ENCODE measurements at regions not wholly inside any gene's neighbourhood (a gene's known extent, or its start where the extent isn't known, plus 50 kb on each side); places are given as distances from the start of the nearest gene placed in this dataset.

DNA sequence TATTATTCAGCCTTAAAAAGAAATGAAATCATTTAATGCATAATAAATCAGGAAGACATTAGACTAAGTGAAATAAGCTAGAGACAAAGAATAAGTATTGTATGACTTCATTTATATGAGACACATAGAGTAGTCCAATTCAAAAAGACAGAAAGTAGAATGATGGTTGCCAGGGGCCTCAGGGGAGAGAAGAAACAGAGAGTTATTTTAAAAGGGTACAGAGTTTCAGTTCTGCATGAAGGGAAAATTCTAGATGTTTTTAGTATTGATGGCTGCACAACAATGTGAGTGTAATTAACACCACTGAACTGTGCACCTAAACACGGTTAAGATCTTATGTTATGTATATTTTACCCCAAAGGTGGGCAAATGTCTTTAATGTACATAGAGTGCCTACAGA is 1407.9 kb upstream of the MAP3K7 start:
- DNase-seq (ENCODE audit: low read depth) = no peak
- no peak for TF ChIP-seq MYC (IDR thresholded peaks at IDR 0.05; ENCODE audit: low read depth, low read length)
- TF ChIP-seq CTCF (IDR thresholded peaks at IDR 0.05; ENCODE audit: low read depth, low read length) = no peak
- H3K4me3 ChIP-seq (ENCODE audit: low read depth, low read length) = no peak overlapping the region

DNA sequence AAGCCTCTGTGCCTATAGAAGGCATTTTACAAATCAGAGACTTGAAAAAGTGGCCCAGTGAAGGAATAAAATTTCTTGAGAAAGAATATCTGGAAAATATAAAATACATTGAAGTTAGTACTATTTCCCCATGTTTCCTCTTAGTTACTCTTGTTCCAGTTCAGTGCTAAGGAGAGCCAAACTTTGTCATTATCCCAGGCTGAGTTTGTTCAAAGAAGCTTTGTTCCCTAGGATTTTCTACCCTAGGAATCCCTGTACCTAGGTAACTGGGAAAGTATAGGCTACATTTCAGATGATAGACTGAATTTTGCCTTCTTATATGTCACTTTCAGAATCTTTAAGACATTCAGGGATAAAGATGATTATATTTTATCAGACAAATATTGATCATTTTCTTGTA is 1395.7 kb upstream of the MAP3K7 start:
- TF ChIP-seq MAX (IDR thresholded peaks at IDR 0.05; ENCODE audit: low read depth, low read length) (no peak), MYC (IDR thresholded peaks at IDR 0.05; ENCODE audit: low read depth, low read length) (no peak), CTCF (IDR thresholded peaks at IDR 0.05; ENCODE audit: low read depth, low read length) (no peak), POLR2A (IDR thresholded peaks at IDR 0.05; ENCODE audit: extremely low read depth, insufficient read length) (no peak)
- no peak overlapping the region for H3K4me3 ChIP-seq (ENCODE audit: low read depth, low read length)
- no peak for DNase-seq (ENCODE audit: low read depth)

GRCh38 chr6:91976797-91977196 is 1389.9 kb upstream of the MAP3K7 start:
- no peak for TF ChIP-seq POLR2A (IDR thresholded peaks at IDR 0.05; ENCODE audit: extremely low read depth, insufficient read length)
- no peak for TF ChIP-seq CTCF (IDR thresholded peaks at IDR 0.05; ENCODE audit: low read depth, low read length)
- no peak for TF ChIP-seq MYC (IDR thresholded peaks at IDR 0.05; ENCODE audit: low read depth, low read length)
- no peak for TF ChIP-seq MAX (IDR thresholded peaks at IDR 0.05; ENCODE audit: low read depth, low read length)
- DNase-seq (ENCODE audit: low read depth) = no peak

GRCh38 chr6:91970700-91971099 is 1383.8 kb upstream of the MAP3K7 start:
- no peak for TF ChIP-seq MYC (IDR thresholded peaks at IDR 0.05; ENCODE audit: low read depth, low read length)
- TF ChIP-seq MAX (IDR thresholded peaks at IDR 0.05; ENCODE audit: low read depth, low read length) = no peak
- no peak for TF ChIP-seq POLR2A (IDR thresholded peaks at IDR 0.05; ENCODE audit: extremely low read depth, insufficient read length)
- TF ChIP-seq CTCF (IDR thresholded peaks at IDR 0.05; ENCODE audit: low read depth, low read length) = no peak
- no peak overlapping the region for H3K4me3 ChIP-seq (ENCODE audit: low read depth, low read length)
- DNase-seq (ENCODE audit: low read depth) = no peak

More at GRCh38 chr6:91976797-91977196, 1389.9 kb upstream of the MAP3K7 start:
- H3K4me3 ChIP-seq (ENCODE audit: low read depth, low read length) = no peak overlapping the region

DNA sequence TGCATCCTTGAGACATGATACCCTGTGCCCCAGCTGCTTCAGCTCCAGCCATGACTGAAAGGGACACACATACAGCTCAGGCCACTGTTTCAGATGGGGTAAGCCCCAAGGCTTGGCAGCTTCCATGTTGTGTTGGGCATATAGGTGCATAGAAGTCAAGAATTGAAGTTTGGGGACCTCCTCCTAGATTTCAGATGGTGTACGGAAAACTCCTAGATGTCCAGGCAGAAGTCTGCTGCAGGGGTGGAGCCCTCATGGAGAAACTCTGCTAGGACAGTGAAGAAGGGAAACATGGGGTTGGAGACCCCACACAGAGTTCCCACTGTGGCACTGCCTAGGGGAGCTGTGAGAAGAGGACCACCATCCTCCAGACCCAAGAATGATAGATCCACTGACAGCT is 1379.0 kb upstream of the MAP3K7 start:
- TF ChIP-seq POLR2A (IDR thresholded peaks at IDR 0.05; ENCODE audit: extremely low read depth, insufficient read length) (no peak), MYC (IDR thresholded peaks at IDR 0.05; ENCODE audit: low read depth, low read length) (no peak), MAX (IDR thresholded peaks at IDR 0.05; ENCODE audit: low read depth, low read length) (no peak), CTCF (IDR thresholded peaks at IDR 0.05; ENCODE audit: low read depth, low read length) (no peak)
- H3K4me3 ChIP-seq (ENCODE audit: low read depth, low read length) = no peak overlapping the region
- DNase-seq (ENCODE audit: low read depth) = no peak

GRCh38 chr6:91961671-91962070 is 1374.8 kb upstream of the MAP3K7 start:
- DNase-seq (ENCODE audit: low read depth) = no peak
- TF ChIP-seq MYC (IDR thresholded peaks at IDR 0.05; ENCODE audit: low read depth, low read length) (no peak), POLR2A (IDR thresholded peaks at IDR 0.05; ENCODE audit: extremely low read depth, insufficient read length) (no peak)
- no peak overlapping the region for H3K4me3 ChIP-seq (ENCODE audit: low read depth, low read length)
